VCaP (cell line): ENCODE measurements at regions not wholly inside any gene's neighbourhood (a gene's known extent, or its start where the extent isn't known, plus 50 kb on each side); places are given as distances from the start of the nearest gene placed in this dataset.

Experiments
- H3K27ac ChIP-seq: fragments of 450-650 bp; 2 replicates; pipeline ENCODE4 v1.5.1; 2017
- TF ChIP-seq, protein P1 (sequence below): fragments of 450-650 bp; conservative IDR thresholded peaks from 2 replicates; pipeline ENCODE4 v1.5.1; 2017; ENCODE audit warnings: mild to moderate bottlenecking, moderate library complexity

DNA sequence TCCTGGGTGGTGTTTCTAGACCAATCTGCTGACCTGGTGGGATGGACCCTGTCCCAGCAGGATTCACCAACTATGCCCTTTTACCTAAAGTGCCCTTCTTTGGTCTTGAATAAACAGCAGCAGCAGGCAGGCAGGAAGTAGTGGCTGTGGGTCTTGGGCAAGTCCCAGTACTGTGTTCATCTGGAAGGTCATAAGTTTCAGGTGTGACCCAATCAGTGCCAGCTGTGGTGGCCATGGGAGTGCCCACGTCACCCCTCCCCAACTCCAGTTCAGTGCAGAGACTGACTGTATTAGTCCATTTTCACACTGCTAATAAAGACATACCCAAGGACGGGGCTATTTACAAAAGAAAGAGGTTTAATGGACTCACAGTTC is 148.3 kb upstream of the SRD5A2 start:
- TF ChIP-seq, protein P1, sequence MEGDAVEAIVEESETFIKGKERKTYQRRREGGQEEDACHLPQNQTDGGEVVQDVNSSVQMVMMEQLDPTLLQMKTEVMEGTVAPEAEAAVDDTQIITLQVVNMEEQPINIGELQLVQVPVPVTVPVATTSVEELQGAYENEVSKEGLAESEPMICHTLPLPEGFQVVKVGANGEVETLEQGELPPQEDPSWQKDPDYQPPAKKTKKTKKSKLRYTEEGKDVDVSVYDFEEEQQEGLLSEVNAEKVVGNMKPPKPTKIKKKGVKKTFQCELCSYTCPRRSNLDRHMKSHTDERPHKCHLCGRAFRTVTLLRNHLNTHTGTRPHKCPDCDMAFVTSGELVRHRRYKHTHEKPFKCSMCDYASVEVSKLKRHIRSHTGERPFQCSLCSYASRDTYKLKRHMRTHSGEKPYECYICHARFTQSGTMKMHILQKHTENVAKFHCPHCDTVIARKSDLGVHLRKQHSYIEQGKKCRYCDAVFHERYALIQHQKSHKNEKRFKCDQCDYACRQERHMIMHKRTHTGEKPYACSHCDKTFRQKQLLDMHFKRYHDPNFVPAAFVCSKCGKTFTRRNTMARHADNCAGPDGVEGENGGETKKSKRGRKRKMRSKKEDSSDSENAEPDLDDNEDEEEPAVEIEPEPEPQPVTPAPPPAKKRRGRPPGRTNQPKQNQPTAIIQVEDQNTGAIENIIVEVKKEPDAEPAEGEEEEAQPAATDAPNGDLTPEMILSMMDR = no peak

DNA sequence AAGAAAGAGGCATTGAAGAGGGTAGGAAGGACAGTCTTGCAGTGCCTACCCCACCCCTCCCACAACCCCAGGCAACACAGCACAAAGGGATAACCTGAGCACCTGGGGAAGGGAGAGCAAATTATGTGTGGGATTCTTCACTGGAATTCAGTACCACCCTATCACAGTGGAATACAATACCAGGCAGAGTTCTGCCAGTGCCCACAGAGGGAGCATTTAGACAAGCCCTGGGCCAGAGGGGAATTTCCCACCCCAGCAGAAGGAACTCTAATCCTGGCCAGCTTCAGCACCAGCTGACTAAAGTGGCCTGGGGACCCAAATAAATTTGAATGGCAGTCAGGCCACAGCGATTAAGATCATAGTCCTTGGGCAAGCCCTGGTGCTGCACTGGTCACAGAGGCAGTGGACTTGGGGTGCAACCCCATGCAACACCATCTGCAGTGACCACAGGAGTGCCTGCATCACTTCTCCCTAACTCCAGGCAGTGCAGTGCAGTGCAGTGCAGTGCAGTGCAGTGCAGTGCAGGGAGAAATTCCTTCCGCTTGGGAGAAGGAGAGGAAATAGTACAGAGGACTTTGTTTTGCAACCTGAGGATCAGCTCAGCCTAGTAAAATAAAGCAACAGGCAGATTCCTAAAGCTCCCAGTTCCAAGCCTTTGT is 147.8 kb upstream of the SRD5A2 start:
- H3K27ac ChIP-seq = no peak overlapping the region
- TF ChIP-seq, protein P1 = no peak

More for the DNA sequence above, 148.3 kb upstream of the SRD5A2 start:
- no peak overlapping the region for H3K27ac ChIP-seq

DNA sequence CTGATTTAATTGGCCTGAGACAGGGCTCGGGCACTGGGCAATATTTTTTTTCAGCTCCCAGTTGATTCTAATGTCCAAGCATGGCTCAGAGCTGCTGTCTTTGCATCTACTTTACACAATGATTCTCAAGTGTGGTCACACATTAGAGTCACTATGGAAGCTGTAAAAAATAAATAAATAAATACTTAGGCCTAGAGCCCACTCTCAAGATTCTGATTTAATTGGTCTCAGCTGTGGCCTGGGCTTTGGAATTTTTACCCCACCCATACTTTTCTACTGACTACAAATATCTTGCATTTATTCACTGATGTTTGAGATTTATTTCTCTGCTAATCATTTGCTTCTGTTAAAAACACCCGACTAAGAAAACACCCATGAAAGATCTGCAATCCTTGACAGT is 145.7 kb upstream of the SRD5A2 start:
- TF ChIP-seq, protein P1 = no peak
- H3K27ac ChIP-seq = no peak overlapping the region

DNA sequence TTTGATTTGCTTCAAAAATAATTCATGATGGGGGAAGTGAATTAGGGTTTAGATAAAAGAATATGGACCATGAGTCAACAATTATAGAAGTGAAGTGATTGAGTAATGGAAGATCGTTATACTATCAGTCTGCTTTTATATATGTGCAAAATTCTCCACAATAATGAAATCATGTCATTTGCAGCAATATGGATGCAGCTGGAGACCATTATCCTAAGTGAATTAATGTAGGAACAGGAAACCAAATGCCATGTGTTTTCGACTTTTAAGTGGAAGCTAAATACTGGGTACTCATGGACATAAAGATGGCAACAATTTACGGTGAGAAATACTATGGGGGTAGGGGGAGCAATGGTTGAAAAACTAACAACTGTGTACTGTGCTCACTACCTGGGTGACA is 144.7 kb upstream of the SRD5A2 start:
- TF ChIP-seq, protein P1 = no peak
- no peak overlapping the region for H3K27ac ChIP-seq

DNA sequence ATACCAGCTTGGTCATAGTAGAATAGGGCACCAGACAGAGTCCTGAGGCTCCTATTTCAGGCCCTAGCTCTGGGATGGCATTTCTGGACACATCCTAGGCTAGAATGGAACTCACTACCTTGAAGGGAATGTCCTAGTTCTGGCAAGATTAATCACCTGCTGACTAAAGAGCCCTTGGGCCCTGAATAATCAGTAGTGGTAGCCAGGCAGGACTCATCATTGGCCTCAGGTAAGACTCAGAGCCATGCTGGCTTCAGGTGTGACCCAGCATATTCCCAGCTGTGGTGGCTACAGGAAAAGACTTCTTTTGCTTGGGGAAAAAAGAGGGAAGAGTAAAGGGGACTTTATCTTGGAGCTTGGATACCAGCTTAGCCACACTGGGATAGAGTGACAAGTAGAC is 131.0 kb upstream of the SRD5A2 start:
- H3K27ac ChIP-seq = no peak overlapping the region
- TF ChIP-seq, protein P1 = no peak

DNA sequence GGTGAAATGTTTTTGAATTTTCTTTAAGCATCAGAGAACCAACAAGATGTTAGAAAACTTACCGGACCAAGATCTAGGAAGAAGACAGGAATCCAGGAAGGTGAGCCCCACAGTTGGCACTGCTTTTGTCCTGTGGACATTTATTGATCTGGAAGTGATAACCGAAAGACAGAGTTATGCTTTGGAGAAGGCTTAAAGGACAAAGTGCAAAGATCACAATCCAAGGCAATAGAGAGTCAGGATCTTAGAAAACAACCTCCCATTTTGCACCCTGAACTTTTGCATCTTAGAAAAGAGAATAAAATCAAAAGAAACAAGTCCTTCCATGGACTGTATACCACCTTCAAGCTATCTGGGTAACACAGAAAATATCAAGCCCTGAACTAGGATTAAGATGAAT is 129.4 kb upstream of the SRD5A2 start:
- TF ChIP-seq, protein P1 = no peak
- no peak overlapping the region for H3K27ac ChIP-seq

DNA sequence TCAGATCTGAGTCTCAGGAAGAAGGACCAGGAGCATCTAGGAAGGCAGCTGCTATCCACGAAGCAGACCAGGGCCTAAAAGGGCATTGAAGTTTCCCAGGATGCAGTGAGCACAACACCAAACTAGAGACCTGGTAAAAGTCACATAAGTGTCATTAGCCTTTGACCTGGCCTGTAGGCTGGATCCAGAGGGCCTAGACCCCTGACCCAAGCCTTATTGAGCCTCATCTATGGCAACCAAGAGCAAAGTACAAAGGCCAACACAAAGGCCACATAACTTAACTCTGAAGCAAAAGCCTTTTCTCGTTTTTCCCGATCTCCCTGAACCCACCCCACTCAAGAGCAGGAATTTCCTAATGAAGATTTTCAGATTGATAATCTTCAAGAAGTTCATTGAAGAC is 127.3 kb upstream of the SRD5A2 start:
- H3K27ac ChIP-seq = no peak overlapping the region
- TF ChIP-seq, protein P1 = no peak
